ENCODE measurements at regions not wholly inside any gene's neighbourhood (a gene's known extent, or its start where the extent isn't known, plus 50 kb on each side); places are given as distances from the start of the nearest gene placed in this dataset.

DNA sequence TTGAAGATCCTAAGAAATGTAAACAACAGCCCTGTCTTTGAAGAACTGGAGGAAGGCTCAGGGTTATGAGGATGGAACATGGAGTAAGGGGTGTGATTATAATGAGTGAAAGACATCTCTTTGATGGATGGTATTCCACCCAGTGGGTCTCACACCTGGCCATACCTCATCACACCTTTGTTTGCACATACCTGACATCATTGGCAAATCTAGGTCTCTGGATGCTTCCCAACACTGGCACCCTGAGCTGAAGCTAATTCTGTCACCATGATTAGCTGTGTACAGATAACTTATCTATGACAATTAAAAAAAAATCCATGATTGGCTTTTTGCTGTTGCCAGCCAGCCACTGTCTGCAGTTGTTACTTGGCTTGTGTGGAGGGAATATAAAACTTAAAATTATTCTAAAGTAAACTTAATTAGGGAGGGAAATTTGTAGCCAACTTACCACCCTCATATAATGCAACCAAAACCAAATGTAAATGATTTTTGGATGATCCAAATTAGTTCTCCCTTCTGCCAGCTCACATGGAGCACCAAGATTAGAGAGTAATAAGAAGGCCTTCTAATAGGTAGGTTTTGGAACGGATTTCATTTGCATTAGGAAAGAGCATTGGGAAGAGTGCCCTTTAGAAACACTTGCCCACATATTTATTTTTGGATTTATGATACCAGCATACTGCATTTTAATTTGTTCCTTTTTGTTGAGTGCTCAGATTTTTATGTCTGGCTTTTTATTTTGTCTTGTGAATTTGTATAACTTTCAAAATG, 249.5 kb downstream of the SOX4 start:
- DNase-seq (ENCODE audit: low read depth in 4 of 4, low spot score in 3 of 4): no peak

DNA sequence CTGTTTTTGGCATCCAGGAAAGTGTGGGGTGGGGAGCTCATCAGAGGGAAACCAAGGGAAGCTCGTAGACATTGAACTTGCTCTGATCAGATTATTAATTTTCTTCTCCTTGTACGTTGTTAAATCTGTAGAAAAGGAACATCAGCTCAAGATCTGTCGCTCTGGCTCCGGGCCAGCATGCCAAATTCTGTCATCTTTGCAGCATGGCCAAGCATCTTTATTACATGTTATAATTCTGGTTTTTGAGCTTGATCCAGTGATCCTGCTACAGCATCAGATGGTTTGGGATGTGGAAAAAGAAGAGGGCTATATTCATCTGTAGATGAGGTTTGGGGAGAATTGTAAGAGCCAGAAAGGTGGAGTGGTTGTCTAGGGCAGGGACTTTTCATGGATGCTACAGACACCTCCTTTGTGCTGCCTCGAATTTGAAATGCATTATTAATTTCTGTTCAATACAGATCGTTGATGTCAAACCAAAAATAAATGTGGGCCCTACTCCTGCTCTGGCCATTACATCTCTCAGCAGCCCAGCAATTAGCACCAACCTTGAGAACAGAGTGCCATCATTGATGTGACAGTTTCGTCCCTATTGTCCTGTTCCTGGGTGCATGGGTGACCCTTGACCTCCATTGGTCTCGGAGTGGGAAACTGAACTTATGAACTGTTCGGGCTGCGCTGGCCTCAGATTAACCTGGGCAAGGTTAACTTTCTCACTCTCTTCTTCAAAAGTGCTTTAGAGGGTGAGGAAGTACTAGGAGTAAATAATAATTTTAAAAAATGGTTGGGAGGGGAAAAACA, 250.8 kb downstream of the SOX4 start:
- DNase-seq (ENCODE audit: low read depth in 4 of 4, low spot score in 3 of 4): no peak

DNA sequence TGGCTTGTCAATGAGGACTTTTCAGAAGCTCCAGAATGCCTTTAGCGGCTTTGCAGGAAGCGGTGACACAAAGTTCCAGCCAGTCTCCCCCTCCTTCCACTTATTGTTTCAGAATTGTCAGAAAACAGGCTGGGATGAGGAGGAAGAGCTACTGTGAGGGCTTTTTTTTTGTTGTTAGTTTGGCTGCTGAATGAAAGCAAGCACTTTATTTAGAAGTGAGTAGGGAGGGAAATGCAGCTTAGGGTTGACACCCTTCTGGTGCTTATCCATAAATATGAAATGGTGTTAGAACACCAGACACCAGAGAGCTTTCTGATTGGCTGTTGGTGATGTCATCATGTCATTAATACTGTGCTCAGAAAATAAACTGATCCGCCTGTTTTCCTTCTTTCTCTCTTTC, 251.5 kb downstream of the SOX4 start:
- no peak for DNase-seq (ENCODE audit: low read depth in 4 of 4, low spot score in 3 of 4)

DNA sequence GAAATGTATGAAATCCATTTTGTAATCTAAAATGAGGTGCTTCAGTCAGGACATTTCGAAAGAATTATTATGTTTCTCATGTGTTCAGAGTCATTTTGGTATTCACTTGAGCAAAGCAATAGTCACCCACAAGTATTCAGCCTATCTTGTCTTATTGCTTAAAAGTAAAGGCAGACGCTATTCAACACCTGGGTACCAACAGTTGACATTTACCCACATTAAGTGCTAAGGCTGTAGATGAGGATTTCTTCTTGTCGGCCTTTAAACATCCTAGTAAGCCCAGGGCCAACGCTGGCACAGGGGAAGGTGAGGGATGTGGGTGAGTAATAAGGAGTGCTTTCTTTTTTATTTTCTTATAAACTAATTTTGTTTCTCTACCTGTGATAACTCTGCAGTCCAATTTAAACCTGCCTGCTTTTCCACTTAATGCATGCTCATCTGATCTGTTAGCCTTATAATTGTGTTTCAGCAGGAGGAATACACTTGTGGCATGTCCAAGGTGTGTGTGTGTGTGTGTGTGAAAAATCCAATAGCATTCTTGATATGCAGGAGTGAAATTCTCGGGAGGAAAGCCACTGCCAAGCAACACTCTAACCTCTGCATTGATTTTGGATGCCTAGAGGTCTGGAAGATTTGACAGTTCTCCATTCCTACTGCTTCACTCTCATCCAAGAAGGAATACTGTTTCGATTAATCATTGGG, 252.0 kb downstream of the SOX4 start:
- no peak for DNase-seq (ENCODE audit: low read depth in 4 of 4, low spot score in 3 of 4)

DNA sequence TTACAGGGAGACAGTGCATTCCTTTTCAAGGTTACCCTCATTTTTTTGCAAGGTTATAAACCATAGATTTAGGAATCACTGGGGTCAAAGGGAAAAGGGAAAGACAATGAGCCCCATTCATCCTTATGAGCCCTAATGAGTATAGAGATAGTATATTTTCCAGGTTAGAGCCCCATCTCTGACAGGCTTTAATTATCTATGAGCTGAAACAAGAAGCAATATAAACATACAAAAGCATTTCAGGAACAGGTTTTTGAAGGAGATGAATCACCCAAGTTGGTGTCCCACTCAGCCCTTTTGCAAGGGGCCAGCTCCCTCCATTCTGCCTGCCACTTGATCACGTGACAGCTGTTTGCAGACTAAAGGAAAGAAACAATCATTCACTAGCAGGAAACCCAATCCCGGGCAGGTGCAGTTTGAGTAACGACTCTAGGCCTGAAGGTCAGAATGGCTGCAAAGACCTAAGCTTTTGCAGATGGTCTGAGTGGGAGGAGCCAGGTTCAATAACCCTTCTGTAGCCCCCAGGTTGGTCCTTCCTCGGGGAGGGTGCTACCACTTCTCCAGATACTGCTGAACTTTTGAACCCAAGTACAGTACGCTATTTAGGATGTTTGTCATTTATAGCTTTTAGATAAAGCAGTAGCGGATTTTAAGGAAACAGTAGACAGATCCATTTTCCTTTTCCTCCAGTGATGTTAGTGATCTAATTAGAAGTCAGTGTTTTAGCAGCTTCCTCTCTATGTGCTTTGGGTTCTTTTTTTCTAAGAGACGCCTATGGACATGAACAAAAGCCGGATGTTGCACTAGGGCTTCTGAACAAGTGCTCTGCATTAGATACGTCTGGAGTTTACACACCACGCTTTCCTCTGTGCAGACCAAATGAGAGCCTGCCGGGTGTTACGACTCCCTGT, 253.2 kb downstream of the SOX4 start:
- peak in 3 of 4 donors; percentile 50 to 79 (median 78) for DNase-seq (ENCODE audit: low read depth in 4 of 4, low spot score in 3 of 4)

DNA sequence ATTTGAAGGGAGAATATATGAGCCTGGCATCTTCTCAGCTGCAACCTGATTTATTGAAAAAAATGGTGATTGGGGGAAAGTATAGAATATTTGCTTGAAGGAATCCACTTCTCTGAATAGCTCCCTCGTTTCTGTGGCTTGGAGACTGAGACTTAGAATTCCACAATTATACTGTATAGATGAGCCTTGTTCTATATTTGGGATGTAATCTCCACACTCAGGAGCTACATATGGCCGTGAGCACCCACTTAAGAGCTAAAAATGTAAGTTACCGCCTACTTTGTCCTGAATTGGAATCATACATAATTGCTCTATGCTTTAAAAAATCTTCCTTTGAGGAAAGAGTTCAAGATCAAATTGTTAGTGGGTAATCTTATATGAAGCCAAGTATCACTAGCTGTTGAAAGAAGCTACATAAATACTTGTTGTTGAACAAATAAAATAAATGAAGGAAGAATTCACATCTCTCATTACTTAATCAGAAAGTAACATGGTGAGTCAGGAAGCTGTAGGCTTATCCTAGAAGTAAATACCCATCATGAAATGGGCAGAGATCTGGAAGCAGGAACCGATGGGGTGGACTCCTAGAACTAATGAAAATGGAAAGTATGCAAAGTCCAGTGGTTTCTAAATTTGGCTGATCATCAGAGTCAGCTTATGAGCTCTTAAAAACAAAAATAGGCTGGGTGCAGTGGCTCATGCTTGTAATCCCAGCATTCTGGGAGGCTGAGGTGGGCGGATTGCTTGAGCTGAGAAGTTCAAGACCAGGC, 254.3 kb downstream of the SOX4 start:
- DNase-seq (ENCODE audit: low read depth in 4 of 4, low spot score in 3 of 4): no peak

DNA sequence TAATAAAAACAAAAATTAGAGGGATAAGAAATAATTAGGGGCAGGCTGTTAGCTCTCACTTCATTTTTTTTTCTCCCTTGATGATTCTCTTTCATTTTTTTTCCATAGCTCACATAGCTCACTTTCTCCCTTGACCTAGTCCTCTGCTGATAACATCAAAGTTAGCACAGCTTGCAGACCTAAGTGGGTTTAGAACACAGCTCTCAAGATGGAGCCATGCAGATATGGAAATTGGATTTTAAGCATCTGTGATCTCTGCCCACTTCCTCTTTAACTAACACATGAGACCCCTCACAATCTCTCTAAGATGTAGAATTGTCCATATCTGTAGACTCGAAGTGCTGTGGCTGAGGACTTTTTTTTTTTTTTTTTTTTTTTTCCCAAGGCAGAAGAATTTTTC, 257.1 kb downstream of the SOX4 start:
- DNase-seq (ENCODE audit: low read depth in 4 of 4, low spot score in 3 of 4): no peak

DNA sequence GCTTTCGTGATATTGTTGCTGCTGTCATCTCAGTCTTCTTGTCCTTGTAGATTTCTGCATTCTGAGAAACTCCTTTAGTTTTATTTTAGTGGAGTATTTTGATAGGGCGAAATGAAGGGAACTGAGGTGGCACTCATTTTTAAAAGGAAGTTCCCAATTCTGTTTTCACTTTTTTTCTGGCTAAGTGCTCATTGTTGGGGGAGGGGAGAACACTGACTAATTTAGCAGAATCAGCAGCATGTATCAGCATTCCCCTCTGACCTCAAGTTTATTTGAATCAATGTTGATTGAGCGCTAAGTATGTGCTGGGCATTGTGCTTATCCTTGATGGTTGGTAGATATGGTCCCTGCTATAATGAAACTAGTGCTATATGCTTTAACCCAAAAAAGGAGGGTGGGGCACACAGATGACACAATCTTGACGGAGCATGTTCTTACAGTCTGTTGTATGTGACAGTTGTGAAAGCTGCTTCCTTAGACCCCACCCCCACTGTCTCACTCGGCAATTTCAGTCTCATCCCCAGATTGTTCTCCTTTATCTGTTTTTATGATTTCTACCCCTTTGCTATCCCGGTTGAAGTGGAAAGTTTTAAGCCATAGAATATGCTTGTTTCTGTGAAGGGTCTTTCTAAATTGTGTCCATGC, 262.4 kb downstream of the SOX4 start:
- no peak for DNase-seq (ENCODE audit: low read depth in 4 of 4, low spot score in 3 of 4)

DNA sequence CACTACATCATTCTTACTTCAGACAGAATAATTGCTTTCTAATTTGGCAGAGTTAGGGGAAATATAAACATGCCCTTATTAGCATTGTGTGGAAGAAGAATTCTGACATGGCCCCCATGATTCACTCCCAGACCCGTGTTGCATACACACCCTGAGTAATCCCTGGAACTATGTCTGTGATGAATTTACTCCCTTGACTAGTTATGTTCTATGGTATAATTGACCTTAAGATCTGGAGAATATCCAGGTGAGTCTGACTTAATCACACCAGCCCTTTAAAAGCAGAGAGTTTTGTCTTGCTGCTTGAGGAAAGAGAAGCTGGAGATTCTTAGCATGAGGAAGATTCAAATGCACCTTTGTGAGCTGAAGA, 262.9 kb downstream of the SOX4 start:
- DNase-seq (ENCODE audit: low read depth in 4 of 4, low spot score in 3 of 4): no peak

DNA sequence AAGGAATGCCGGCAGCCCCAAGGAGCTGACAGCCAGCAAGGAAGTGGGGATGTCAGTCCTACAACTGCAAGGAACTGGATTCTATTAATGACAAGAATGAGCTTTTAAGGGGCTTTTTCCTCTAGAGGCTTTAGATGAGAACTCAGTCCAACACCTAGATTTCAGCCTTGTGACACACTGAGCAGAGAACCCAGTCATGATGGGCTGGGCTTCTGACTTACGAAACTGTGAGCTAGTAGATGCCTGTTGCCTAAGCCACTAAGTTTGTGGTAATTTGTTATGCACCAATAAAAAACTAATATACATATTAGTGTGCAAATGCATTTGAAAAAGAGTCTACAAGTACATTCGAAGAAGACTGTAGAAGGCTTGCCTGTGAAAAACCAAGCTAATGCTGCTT, 263.3 kb downstream of the SOX4 start:
- no peak for DNase-seq (ENCODE audit: low read depth in 4 of 4, low spot score in 3 of 4)

DNA sequence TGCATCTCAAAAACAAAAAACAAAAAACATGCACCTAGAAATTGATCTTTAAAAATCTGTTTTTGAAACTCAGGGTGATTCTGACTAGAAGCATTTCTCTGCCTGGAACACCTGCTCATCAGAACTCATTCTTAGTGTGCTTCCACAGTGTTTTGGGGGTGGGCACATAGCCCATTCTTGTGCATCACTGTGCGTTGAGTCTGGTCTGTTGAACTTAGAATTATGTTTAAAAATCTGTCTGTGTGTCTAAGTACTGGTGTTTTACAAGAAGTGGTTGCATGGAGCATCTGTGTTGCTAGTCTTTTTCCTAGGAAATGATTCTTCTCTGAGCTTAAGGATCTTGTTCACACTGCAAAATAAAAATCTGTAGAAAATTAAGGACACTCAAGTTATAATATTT, 264.5 kb downstream of the SOX4 start:
- DNase-seq (ENCODE audit: low read depth in 4 of 4, low spot score in 3 of 4): no peak

DNA sequence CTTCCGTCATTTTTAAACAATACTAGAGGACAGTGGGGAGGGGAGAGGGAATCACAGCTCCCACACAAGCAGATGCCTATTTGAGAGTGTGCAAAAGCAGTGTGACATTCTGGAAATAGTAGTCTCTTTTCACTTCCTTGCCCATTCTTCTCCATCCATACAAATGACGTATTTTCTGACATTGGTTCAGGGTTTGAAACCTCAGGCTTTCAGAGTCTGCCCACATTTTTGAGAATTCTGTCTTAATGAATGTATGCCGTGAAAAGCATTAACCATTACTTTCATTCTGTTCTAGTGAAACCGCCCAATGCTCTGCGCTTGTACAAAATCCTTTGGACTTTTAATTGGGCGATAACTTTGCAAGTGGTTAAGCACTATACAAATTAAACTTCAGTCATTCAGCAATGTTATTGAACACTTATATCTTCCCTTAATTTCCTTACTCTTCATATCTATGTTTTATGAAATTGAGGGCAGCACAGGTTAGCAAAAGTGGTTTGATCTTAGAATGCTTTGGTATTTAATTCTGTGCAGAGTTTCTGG, 265.7 kb downstream of the SOX4 start:
- no peak for DNase-seq (ENCODE audit: low read depth in 4 of 4, low spot score in 3 of 4)

DNA sequence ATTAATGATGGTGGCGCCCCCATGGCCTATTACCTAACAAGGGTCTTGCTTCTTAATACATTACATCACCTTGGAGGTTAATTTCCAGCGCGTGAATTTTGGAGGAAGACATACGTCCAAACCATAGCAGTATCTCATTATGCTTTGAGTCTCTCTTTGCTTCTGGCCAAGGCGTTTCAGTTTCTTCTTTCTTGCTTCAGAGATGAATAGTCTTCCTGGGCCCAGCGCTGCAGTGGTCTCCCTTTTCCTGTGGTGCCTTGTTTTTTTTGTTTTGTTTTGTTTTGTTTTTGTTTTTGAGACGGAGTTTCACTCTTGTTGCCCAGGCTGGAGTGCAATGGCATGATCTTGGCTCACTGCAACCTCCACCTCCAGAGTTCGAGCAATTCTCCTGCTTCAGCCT, 268.4 kb downstream of the SOX4 start:
- DNase-seq (ENCODE audit: low read depth in 4 of 4, low spot score in 3 of 4): no peak

DNA sequence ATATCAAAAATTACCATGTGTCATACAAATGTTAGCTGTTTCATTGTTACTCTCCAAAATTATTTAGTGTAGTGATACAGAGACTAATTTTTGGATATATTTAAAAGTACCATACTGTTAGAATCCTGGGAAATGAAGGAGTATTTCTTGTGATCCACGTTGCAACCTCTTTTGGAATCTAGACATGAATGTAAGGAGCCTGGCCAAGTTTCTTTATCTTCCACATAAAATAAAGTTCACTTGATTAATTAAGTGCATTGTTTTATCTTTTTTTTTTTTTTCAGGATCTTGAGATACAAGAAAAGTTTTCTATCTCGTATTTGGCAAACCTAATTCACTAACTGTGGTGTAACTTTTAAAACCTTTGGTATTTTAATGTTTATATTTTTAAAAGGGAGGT, 270.7 kb downstream of the SOX4 start:
- no peak for DNase-seq (ENCODE audit: low read depth in 4 of 4, low spot score in 3 of 4)

DNA sequence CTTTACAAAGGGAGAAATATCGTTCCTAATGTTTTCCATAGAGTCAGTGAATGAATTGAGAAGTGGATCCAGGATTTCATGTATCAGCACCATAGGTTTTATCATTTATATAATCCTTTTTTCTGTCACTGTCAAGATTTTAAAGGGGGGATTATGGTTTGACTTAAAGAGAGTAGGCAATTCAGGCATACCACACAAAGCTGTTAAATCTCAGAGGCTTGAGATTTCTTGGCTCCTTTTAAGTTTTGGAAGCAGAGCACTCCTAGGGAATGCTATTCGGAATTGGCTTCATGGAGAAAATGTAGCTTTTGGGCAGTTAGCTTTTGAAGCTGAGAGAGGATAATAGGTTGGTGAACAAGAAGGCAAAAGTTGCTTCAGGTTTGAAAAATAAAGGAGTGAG, 274.7 kb downstream of the SOX4 start:
- DNase-seq (ENCODE audit: low read depth in 4 of 4, low spot score in 3 of 4): no peak

DNA sequence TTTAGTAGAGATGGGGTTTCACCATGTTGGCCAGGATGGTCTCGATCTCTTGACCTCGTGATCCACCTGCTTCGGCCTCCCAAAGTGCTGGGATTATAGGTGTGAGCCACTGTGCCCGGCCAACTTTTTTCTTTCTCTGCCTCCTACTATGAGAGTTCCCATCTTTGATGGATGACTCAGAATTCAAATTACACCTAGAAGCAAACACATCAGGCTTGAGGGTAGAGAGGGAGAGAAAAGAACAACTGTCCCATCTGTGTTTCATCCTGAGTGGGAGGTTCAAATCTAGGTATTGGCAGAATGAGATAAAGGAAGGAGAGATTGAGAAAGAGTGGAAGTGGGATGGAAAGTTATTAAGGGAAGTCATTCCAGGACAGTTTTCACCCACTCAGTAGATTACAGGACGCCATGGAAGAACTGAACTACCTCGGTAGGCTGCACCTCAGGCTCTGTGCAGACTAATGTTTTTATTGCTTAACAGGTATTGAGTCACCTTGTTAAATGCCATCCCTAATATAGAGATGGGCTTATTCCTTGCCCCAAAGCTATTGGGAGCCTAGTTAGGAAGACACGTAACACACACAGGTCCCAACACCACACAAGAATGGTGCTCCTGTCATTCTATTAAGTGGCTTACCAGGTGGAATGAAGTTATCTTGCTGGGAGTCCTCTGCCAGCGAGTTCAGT, 275.7 kb downstream of the SOX4 start:
- no peak for DNase-seq (ENCODE audit: low read depth in 4 of 4, low spot score in 3 of 4)

DNA sequence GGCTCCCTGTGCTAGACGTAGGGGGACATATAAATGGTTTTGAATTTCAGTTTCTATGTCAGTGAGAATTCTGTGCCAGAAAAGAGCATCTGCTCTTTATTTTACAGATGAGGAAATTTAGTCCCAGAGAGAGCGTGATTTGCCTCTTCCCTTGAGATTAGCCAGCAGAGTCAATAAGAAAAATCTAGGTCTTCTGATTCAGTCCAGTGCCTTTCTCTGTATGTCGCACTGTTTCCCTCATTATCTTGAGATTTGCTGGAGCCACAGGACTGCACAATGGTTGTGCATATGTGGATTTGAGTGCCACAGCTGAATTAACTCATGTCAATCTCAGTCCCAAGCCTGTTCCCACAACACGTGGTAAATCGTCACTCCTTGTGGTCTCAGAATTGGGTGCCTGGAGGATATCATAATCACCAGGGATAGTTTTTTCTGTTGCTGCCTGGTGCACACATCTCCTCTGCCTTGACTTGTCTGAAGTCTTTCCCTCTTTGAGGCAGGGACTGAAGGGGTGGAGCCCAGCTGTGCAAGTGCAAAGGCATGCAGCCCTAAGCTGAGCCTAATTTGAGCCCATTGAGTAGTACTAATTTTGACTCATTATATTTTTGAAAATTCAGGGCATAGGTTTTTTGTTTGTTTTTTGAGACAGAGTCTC, 276.7 kb downstream of the SOX4 start:
- DNase-seq (ENCODE audit: low read depth in 4 of 4, low spot score in 3 of 4): no peak

DNA sequence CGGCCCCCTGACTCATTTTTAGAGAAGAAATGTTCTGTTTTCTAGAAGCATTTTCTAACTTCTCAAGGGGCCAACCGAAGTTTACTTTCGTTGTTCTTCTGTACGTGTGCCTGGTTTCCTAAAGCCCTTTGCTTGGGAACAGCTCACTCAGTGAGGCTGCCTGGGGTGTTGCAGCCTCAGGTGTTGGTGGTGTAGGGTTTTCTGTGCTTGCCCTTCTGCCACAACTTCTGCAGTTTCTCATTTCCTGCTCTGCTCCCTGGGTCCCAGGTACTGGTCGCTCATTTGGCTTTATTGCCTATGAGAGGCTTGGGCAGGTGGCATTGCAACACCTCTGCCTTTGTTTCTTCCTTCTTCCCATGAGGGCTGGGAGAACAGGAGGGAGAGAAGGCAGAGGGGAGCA, 278.3 kb downstream of the SOX4 start:
- DNase-seq (ENCODE audit: low read depth in 4 of 4, low spot score in 3 of 4): no peak

All from right renal pelvis (tissue), 4 donors.